ENCODE measurements at regions not wholly inside any gene's neighbourhood (a gene's known extent, or its start where the extent isn't known, plus 50 kb on each side); places are given as distances from the start of the nearest gene placed in this dataset.

GRCh38 chr13:70829748-70830147 lies 721.5 kb upstream of the KLHL1 start:
- TF ChIP-seq POLR2A (IDR thresholded peaks at IDR 0.05; ENCODE audit: low read depth) (no peak), POLR2AphosphoS5 (IDR thresholded peaks at IDR 0.05) (no peak)
- TF ChIP-seq, protein P1, sequence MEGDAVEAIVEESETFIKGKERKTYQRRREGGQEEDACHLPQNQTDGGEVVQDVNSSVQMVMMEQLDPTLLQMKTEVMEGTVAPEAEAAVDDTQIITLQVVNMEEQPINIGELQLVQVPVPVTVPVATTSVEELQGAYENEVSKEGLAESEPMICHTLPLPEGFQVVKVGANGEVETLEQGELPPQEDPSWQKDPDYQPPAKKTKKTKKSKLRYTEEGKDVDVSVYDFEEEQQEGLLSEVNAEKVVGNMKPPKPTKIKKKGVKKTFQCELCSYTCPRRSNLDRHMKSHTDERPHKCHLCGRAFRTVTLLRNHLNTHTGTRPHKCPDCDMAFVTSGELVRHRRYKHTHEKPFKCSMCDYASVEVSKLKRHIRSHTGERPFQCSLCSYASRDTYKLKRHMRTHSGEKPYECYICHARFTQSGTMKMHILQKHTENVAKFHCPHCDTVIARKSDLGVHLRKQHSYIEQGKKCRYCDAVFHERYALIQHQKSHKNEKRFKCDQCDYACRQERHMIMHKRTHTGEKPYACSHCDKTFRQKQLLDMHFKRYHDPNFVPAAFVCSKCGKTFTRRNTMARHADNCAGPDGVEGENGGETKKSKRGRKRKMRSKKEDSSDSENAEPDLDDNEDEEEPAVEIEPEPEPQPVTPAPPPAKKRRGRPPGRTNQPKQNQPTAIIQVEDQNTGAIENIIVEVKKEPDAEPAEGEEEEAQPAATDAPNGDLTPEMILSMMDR (IDR thresholded peaks at IDR 0.05): no peak

Measured in esophagus muscularis mucosa (tissue), 3 donors.